Neural progenitor cell (in vitro differentiated cells): ENCODE measurements at regions not wholly inside any gene's neighbourhood (a gene's known extent, or its start where the extent isn't known, plus 50 kb on each side); places are given as distances from the start of the nearest gene placed in this dataset.

Experiments
- EZH2 ChIP-seq: fragments of 200-600 bp; sonication (generic); IDR thresholded peaks from 2 replicates; pipeline ENCODE4 v1.6.1; 2017; ENCODE audit warnings: antibody characterized with exemption, mild to moderate bottlenecking, moderate library complexity
- EZH2phosphoT487 ChIP-seq: fragments of 200-600 bp; sonication (generic); IDR thresholded peaks from 2 replicates; pipeline ENCODE4 v1.6.1; 2017; ENCODE audit warnings: antibody characterized with exemption
- TF ChIP-seq, protein P1 (sequence below): fragments of 200-600 bp; sonication (generic); IDR thresholded peaks from 2 replicates; pipeline ENCODE4 v1.5.1; 2017; ENCODE audit warnings: antibody characterized with exemption, mild to moderate bottlenecking

DNA sequence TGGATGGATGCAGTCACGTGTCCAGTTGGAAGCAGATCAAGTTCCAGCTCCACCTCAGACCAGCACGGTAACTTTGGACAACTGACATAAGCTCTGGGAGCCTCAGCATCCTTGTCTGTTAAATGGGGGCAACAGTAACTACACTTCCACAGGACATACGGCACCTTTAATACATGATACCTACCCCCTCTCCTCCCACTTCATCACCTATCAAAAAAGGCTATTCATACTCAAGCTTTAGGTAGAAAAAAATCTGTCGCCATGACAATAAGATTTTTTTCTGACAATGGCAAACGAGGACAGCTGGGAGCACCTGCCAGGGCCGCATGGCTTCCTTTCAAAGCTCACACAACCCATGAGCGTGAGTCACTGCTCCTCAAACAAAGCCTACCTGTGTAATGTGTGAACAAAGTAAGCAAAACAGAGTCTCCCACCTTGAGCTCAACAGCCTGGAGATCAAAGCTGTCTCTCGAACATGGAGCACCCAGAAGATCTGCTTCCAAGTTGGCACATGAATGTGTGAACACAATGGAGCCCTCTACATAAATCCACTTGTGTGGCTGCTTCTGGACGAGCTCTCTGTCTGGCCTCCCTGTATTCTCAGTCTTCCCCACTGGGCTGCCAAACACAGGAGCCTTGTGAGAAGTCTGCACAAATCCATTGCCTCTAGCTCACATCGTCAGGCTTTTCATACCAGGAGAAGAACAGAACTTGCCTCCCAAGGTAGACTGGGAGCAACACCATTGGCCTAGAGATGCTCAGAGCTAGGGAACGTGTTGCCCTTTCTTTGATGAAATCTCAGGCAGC lies 459.7 kb downstream of the SOX9 start:
- TF ChIP-seq EZH2phosphoT487, result no peak
- TF ChIP-seq, protein P1, sequence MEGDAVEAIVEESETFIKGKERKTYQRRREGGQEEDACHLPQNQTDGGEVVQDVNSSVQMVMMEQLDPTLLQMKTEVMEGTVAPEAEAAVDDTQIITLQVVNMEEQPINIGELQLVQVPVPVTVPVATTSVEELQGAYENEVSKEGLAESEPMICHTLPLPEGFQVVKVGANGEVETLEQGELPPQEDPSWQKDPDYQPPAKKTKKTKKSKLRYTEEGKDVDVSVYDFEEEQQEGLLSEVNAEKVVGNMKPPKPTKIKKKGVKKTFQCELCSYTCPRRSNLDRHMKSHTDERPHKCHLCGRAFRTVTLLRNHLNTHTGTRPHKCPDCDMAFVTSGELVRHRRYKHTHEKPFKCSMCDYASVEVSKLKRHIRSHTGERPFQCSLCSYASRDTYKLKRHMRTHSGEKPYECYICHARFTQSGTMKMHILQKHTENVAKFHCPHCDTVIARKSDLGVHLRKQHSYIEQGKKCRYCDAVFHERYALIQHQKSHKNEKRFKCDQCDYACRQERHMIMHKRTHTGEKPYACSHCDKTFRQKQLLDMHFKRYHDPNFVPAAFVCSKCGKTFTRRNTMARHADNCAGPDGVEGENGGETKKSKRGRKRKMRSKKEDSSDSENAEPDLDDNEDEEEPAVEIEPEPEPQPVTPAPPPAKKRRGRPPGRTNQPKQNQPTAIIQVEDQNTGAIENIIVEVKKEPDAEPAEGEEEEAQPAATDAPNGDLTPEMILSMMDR, result no peak
- no peak for TF ChIP-seq EZH2
